H9 (cell line): ENCODE measurements at regions not wholly inside any gene's neighbourhood (a gene's known extent, or its start where the extent isn't known, plus 50 kb on each side); places are given as distances from the start of the nearest gene placed in this dataset.

Experiments used
- DNase-seq: peaks from one replicate; pipeline ENCODE4 v3.0.0-alpha.2; 2017
- H2AFZ ChIP-seq: one replicate; pipeline ENCODE4 v1.6.1; 2013; ENCODE audit warnings: mild to moderate bottlenecking, low read length, control low read depth, moderate library complexity
- H2AK5ac ChIP-seq: 2 replicates; pipeline ENCODE4 v1.6.1; 2013; ENCODE audit warnings: low read length, control low read depth, mixed read lengths; ENCODE audit not compliant: insufficient read length
- H2BK120ac ChIP-seq: one replicate; pipeline ENCODE4 v1.6.1; 2013; ENCODE audit warnings: low read depth, mild to moderate bottlenecking, low read length, control low read depth, inconsistent platforms; ENCODE audit not compliant: poor library complexity, severe bottlenecking
- H2BK12ac ChIP-seq: 2 replicates; pipeline ENCODE4 v1.6.1; 2013; ENCODE audit warnings: low read length, control low read depth, mixed read lengths, low read depth; ENCODE audit not compliant: insufficient read length
- H2BK15ac ChIP-seq: 2 replicates; pipeline ENCODE4 v1.6.1; 2013; ENCODE audit warnings: low read depth, low read length, control low read depth
- H2BK20ac ChIP-seq: one replicate; pipeline ENCODE4 v1.6.1; 2013; ENCODE audit warnings: low read depth, mild to moderate bottlenecking, low read length, control low read depth, inconsistent platforms; ENCODE audit not compliant: poor library complexity, severe bottlenecking
- H2BK5ac ChIP-seq: 2 replicates; pipeline ENCODE4 v1.6.1; 2013; ENCODE audit warnings: low read length, control low read depth, mixed read lengths; ENCODE audit not compliant: insufficient read length
- H3K14ac ChIP-seq: 2 replicates; pipeline ENCODE4 v1.6.1; 2013; ENCODE audit warnings: low read length, control low read depth; ENCODE audit not compliant: insufficient read depth
- H3K18ac ChIP-seq: 2 replicates; pipeline ENCODE4 v1.6.1; 2013; ENCODE audit warnings: low read depth, mild to moderate bottlenecking, mixed read lengths, low read length, control low read depth; ENCODE audit not compliant: insufficient read length
- H3K23ac ChIP-seq: 2 replicates; pipeline ENCODE4 v1.6.1; 2013; ENCODE audit warnings: low read length, control low read depth, mixed read lengths, low read depth; ENCODE audit not compliant: insufficient read length
- H3K23me2 ChIP-seq: 2 replicates; pipeline ENCODE4 v1.6.1; 2013; ENCODE audit warnings: low read depth, mild to moderate bottlenecking, mixed read lengths, low read length, control low read depth; ENCODE audit not compliant: insufficient read length, poor library complexity, severe bottlenecking
- H3K27ac ChIP-seq: 2 replicates; pipeline ENCODE4 v1.5.1; 2013; ENCODE audit warnings: low read length, control low read depth, mixed read lengths, low read depth; ENCODE audit not compliant: insufficient read length
- H3K27me3 ChIP-seq: 2 replicates; pipeline ENCODE4 v1.6.1; 2013; ENCODE audit warnings: low read length, control low read depth, inconsistent platforms; ENCODE audit not compliant: insufficient read depth
- H3K4ac ChIP-seq: 2 replicates; pipeline ENCODE4 v1.6.1; 2013; ENCODE audit warnings: low read depth, mild to moderate bottlenecking, control low read depth, inconsistent platforms, low read length, moderate library complexity
- H3K4me1 ChIP-seq: 2 replicates; pipeline ENCODE4 v1.6.1; 2013; ENCODE audit warnings: low read length, control low read depth, inconsistent platforms; ENCODE audit not compliant: insufficient read depth
- H3K4me2 ChIP-seq: 2 replicates; pipeline ENCODE4 v1.6.1; 2013; ENCODE audit warnings: low read length, control low read depth, mixed read lengths; ENCODE audit not compliant: insufficient read length, insufficient read depth
- H3K56ac ChIP-seq: 2 replicates; pipeline ENCODE4 v1.6.1; 2013; ENCODE audit warnings: low read depth, mild to moderate bottlenecking, mixed read lengths, low read length, control low read depth; ENCODE audit not compliant: insufficient read length
- H3K79me1 ChIP-seq: 2 replicates; pipeline ENCODE4 v1.6.1; 2013; ENCODE audit warnings: low read depth, mild to moderate bottlenecking, moderate library complexity, low read length, control low read depth, inconsistent platforms; ENCODE audit not compliant: insufficient read depth, poor library complexity, severe bottlenecking
- H3K79me2 ChIP-seq: 2 replicates; pipeline ENCODE4 v1.6.1; 2013; ENCODE audit warnings: low read length, control low read depth, inconsistent platforms; ENCODE audit not compliant: insufficient read depth
- H3K9ac ChIP-seq: 2 replicates; pipeline ENCODE4 v1.6.1; 2013; ENCODE audit warnings: low read length, control low read depth, mixed read lengths; ENCODE audit not compliant: insufficient read length; ENCODE audit errors: extremely low read depth
- H3K9me3 ChIP-seq: one replicate; pipeline ENCODE4 v1.6.1; 2013; ENCODE audit warnings: low read depth, low read length, inconsistent platforms; ENCODE audit not compliant: control insufficient read depth
- H3T11ph ChIP-seq: one replicate; pipeline ENCODE4 v1.6.1; 2013; ENCODE audit warnings: mild to moderate bottlenecking, low read length, control low read depth, inconsistent platforms
- H4K20me1 ChIP-seq: one replicate; pipeline ENCODE4 v1.6.1; 2013; ENCODE audit not compliant: control insufficient read depth, insufficient read length, insufficient read depth
- H4K5ac ChIP-seq: 2 replicates; pipeline ENCODE4 v1.6.1; 2013; ENCODE audit warnings: low read depth, mild to moderate bottlenecking, mixed read lengths, low read length, control low read depth; ENCODE audit not compliant: insufficient read length
- H4K8ac ChIP-seq: replicated peaks from 2 replicates; pipeline ENCODE4 v1.6.1; 2013; ENCODE audit warnings: low read length, control low read depth, mixed read lengths, low read depth; ENCODE audit not compliant: insufficient read length
- H4K91ac ChIP-seq: 2 replicates; pipeline ENCODE4 v1.6.1; 2013; ENCODE audit warnings: low read depth, mild to moderate bottlenecking, moderate library complexity, mixed read lengths, low read length, control low read depth; ENCODE audit not compliant: insufficient read length
- H3K27ac Mint-ChIP-seq, 3 experiments: 2 replicates in 2 of 3; 3 replicates in 1 of 3; pipeline ENCODE4 v1.8.0; 2020 to 2021; ENCODE audit warnings: mixed read lengths in 3 of 3, mild to moderate bottlenecking in 1 of 3, moderate library complexity in 1 of 3
- H3K27me3 Mint-ChIP-seq: 2 replicates; pipeline ENCODE4 v1.8.0; 2021; ENCODE audit warnings: low read depth, mild to moderate bottlenecking, moderate library complexity, mixed read lengths
- H3K36me3 Mint-ChIP-seq, 3 experiments: 2 replicates in 2 of 3; 3 replicates in 1 of 3; pipeline ENCODE4 v1.8.0; 2020 to 2021; ENCODE audit warnings: low read depth in 3 of 3, mixed read lengths in 3 of 3; ENCODE audit not compliant: insufficient read depth in 1 of 3
- H3K4me1 Mint-ChIP-seq, 2 experiments: 2 replicates each; pipeline ENCODE4 v1.8.0; 2020; ENCODE audit warnings: mixed read lengths in 2 of 2
- H3K4me3 Mint-ChIP-seq, 2 experiments: 2 replicates in 1 of 2; 3 replicates in 1 of 2; pipeline ENCODE4 v1.8.0; 2020 to 2021; ENCODE audit warnings: mild to moderate bottlenecking in 2 of 2, mixed read lengths in 2 of 2, moderate library complexity in 1 of 2
- H3K9me3 Mint-ChIP-seq, 2 experiments: 2 replicates in 1 of 2; 3 replicates in 1 of 2; pipeline ENCODE4 v1.8.0; 2020; ENCODE audit warnings: mild to moderate bottlenecking in 2 of 2, mixed read lengths in 2 of 2, moderate library complexity in 1 of 2
- WGBS: extraction: QIAGEN DNeasy Blood & Tissue Kit; methylation state at CpG from one replicate; pipeline ENCODE4 v1.1.7; 2013; ENCODE audit warnings: missing lambda C conversion rate, low lambda C conversion rate, mixed read lengths; ENCODE audit not compliant: insufficient read length; ENCODE audit errors: extremely low coverage; 5-methylcytosine and 5-hydroxymethylcytosine counted together
- TF ChIP-seq, protein P1 (sequence below): fragments of 200-600 bp; sonication (generic); conservative IDR thresholded peaks from 3 replicates; pipeline ENCODE4 v1.8.0; 2021; ENCODE audit warnings: antibody characterized with exemption, mild to moderate bottlenecking

DNA sequence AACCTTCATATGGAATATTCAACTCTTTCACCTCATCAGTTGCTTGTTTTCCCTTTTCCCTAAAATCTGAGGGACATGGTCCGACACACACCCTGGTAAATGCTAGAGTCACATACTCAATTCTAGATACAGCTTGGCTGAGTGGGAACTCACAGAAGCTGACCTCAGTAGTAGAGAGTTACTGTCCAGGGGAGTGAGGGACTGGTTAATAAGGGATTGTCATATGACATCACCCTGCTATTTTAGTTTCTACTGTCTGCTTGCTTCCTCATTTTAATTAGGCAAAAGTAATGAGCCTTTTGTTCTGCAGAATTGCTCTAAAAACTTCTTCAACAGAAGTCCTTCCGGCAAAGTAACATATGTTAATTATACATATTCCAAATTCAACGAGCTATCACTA is 244.5 kb downstream of the ZIC4 start:
- Histone ChIP-seq H2BK120ac (no peak overlapping the region), H3K4me2 (no peak overlapping the region), H2BK20ac (no peak overlapping the region), H3K4ac (no peak overlapping the region), H3T11ph (no peak overlapping the region), H3K4me1 (no peaks in the 10 kb centered on the region; the same call in 1 of the 2 replicates), H3K27ac (no peak overlapping the region), H2AFZ (no peak overlapping the region), H2BK12ac (no peak overlapping the region), H3K18ac (no peak overlapping the region), H2BK5ac (no peak overlapping the region), H3K14ac (no peak overlapping the region), H3K23me2 (no peaks in the 10 kb centered on the region), H4K5ac (no peak overlapping the region), H4K20me1 (no peaks in the 10 kb centered on the region), H2AK5ac (no peak overlapping the region), H3K27me3 (no peaks in the 10 kb centered on the region), H2BK15ac (no peak overlapping the region), H3K9me3 (no peaks in the 10 kb centered on the region), H3K79me1 (no peaks in the 10 kb centered on the region), H3K56ac (no peak overlapping the region), H3K79me2 (no peaks in the 10 kb centered on the region), H3K9ac (no peak overlapping the region), H4K91ac (no peak overlapping the region), H3K23ac (no peak overlapping the region), H4K8ac (no peak overlapping the region)
- no peak overlapping the region for H3K27ac Mint-ChIP-seq
- no peaks in the 10 kb centered on the region for H3K36me3 Mint-ChIP-seq
- DNase-seq = no peak
- no peaks in the 10 kb centered on the region; a peak in 1 of 4 replicates for H3K4me1 Mint-ChIP-seq
- no peaks in the 10 kb centered on the region; a peak in 1 of 5 replicates for H3K9me3 Mint-ChIP-seq
- no peak overlapping the region for H3K4me3 Mint-ChIP-seq
- WGBS = no CpG with 5 or more reads among the region's 3 CpGs
- no peaks in the 10 kb centered on the region for H3K27me3 Mint-ChIP-seq
- TF ChIP-seq, protein P1, sequence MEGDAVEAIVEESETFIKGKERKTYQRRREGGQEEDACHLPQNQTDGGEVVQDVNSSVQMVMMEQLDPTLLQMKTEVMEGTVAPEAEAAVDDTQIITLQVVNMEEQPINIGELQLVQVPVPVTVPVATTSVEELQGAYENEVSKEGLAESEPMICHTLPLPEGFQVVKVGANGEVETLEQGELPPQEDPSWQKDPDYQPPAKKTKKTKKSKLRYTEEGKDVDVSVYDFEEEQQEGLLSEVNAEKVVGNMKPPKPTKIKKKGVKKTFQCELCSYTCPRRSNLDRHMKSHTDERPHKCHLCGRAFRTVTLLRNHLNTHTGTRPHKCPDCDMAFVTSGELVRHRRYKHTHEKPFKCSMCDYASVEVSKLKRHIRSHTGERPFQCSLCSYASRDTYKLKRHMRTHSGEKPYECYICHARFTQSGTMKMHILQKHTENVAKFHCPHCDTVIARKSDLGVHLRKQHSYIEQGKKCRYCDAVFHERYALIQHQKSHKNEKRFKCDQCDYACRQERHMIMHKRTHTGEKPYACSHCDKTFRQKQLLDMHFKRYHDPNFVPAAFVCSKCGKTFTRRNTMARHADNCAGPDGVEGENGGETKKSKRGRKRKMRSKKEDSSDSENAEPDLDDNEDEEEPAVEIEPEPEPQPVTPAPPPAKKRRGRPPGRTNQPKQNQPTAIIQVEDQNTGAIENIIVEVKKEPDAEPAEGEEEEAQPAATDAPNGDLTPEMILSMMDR = no peak
